Activated B cell treated with CpG ODN at 0.5 μM for 24 hours (primary cell): ENCODE measurements at regions not wholly inside any gene's neighbourhood (a gene's known extent, or its start where the extent isn't known, plus 50 kb on each side); places are given as distances from the start of the nearest gene placed in this dataset.

Source experiments
- ATAC-seq: fragments of 200-7000 bp; cut with Tn5 transposase; one replicate; pipeline ENCODE4 v1.10.0; 2021; ENCODE audit warnings: low read depth, mild to moderate bottlenecking, moderate library complexity
- CTCF ChIA-PET: fragments of 350-600 bp; sonication (Branson Sonifier 250); formaldehyde crosslinking; loops from one replicate; lab custom pipeline; 2021; ENCODE audit warnings: antibody characterized with exemption; lab: Charles Lee
- POLR2A ChIA-PET: fragments of 350-600 bp; sonication (Branson Sonifier 250); formaldehyde crosslinking; loops from one replicate; lab custom pipeline; 2021; ENCODE audit warnings: antibody characterized with exemption; lab: Charles Lee
- DNase-seq: peaks from one replicate; pipeline ENCODE4 v3.0.0; 2022
- H3K27ac Mint-ChIP-seq: one replicate; pipeline ENCODE4 v1.8.0; 2020; ENCODE audit warnings: mixed read lengths
- H3K27me3 Mint-ChIP-seq: one replicate; pipeline ENCODE4 v1.8.0; 2021; ENCODE audit warnings: mixed read lengths
- H3K36me3 Mint-ChIP-seq: one replicate; pipeline ENCODE4 v1.8.0; 2021; ENCODE audit warnings: low read depth, mixed read lengths
- H3K4me1 Mint-ChIP-seq: one replicate; pipeline ENCODE4 v1.8.0; 2021; ENCODE audit warnings: mixed read lengths
- H3K4me3 Mint-ChIP-seq: one replicate; pipeline ENCODE4 v1.8.0; 2020; ENCODE audit warnings: mild to moderate bottlenecking, mixed read lengths
- H3K9me3 Mint-ChIP-seq: one replicate; pipeline ENCODE4 v1.8.0; 2020; ENCODE audit warnings: mixed read lengths
- intact Hi-C: fragments of 100-400 bp; cut with micrococcal nuclease; formaldehyde crosslinking; loops from one replicate; pipeline ENCODE4 v1.15.1; 2024
- TF ChIP-seq, protein P1 (sequence below): fragments of 200-600 bp; IDR thresholded peaks from one replicate; pipeline ENCODE4 v1.8.0; 2022; ENCODE audit warnings: antibody characterized with exemption, mild to moderate bottlenecking

DNA sequence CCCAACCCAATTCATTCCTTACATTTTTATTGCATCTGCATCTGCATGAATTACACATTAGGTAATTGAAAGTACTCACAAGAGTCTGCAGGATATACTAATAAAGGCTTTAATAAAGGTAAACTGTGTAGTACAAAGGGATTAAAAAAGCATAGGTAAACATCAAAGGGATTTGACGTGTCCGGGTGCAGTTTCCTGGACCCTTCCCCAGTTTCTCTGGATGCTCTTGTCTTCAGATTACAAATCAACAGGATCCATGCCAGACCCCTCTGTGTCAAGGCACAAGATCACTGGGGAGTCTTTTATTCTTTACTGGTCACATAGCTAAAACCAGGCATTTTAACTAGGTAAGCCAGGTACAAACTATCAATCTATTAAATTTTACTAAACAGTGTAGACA, 177.2 kb upstream of the TYRP1 start:
- Mint-ChIP-seq H3K27me3 (no peaks in the 10 kb centered on the region), H3K9me3 (no peaks in the 10 kb centered on the region), H3K4me3 (no peak overlapping the region), H3K4me1 (no peaks in the 10 kb centered on the region), H3K36me3 (no peaks in the 10 kb centered on the region), H3K27ac (no peak overlapping the region)
- TF ChIP-seq, protein P1, sequence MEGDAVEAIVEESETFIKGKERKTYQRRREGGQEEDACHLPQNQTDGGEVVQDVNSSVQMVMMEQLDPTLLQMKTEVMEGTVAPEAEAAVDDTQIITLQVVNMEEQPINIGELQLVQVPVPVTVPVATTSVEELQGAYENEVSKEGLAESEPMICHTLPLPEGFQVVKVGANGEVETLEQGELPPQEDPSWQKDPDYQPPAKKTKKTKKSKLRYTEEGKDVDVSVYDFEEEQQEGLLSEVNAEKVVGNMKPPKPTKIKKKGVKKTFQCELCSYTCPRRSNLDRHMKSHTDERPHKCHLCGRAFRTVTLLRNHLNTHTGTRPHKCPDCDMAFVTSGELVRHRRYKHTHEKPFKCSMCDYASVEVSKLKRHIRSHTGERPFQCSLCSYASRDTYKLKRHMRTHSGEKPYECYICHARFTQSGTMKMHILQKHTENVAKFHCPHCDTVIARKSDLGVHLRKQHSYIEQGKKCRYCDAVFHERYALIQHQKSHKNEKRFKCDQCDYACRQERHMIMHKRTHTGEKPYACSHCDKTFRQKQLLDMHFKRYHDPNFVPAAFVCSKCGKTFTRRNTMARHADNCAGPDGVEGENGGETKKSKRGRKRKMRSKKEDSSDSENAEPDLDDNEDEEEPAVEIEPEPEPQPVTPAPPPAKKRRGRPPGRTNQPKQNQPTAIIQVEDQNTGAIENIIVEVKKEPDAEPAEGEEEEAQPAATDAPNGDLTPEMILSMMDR, result no peak
- ChIA-PET POLR2A (no interaction called here), CTCF (no interaction called here)
- ATAC-seq (no peak), DNase-seq (no peak)
- intact Hi-C loops, result no loop called here

DNA sequence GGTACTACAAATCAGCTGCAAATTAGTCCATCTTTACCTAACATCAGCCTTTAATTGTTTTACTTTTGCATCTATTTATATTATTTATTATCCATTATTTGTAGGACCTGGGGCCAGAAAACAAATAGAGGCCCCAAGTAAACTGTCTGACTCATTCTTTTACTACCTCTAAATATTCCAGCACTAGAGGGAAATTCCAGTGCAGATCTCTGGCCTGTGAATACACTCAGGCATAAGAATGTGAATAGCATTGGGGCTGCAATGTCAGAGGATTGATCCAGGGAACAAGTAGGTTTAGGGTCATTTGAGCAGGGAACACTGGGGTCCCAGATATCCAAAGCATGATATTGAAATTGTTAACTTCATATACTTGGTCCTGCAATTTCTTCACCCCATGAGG, 176.6 kb upstream of the TYRP1 start:
- CTCF ChIA-PET, result no interaction called here
- Mint-ChIP-seq H3K27ac (no peak overlapping the region), H3K4me1 (no peaks in the 10 kb centered on the region), H3K36me3 (no peaks in the 10 kb centered on the region), H3K27me3 (no peaks in the 10 kb centered on the region), H3K9me3 (no peaks in the 10 kb centered on the region), H3K4me3 (no peak overlapping the region)
- POLR2A ChIA-PET, result no interaction called here
- no peak for ATAC-seq
- intact Hi-C loops, result no loop called here
- no peak for DNase-seq
- TF ChIP-seq, protein P1, result no peak

DNA sequence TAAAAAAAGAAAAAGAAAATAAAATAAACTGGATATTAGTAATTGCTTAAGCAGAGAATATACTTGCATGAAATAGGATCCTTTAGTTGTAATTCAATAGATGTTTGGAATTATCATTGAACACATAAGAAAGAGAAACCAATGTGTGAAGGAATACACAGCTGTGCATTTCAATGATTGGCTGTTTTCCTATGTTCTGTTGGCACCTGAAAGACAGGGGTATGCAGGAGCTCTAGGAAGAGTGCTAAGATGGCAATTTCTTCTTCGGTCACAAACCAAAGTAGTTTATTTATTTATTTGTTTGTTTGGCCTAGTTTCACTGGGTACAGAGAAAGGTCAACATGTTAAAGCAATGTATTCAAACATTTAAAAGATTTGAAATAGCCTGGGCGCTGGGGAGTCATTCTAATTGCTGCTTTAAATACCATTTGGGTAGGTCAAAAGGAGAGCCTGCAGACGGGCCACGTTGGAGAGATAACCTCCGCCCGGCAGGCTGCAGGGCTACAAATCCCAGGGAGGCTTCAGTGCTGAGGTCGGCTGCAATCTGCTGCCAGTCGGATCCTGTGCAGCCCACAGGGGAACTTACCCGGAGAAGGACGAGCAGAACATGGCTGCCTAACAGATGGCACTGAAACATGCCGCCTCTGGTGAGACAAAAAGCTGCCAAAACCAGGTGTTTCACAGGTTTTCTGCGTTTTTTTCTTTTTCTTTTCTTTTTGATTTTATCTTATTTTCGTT, 154.2 kb upstream of the TYRP1 start:
- no peak overlapping the region for H3K27ac Mint-ChIP-seq
- ATAC-seq (no peak), DNase-seq (no peak)
- H3K27me3 Mint-ChIP-seq, result no peaks in the 10 kb centered on the region
- POLR2A ChIA-PET, result no interaction called here
- CTCF ChIA-PET, result no interaction called here
- no peak overlapping the region for H3K4me3 Mint-ChIP-seq
- no peaks in the 10 kb centered on the region for H3K4me1 Mint-ChIP-seq
- TF ChIP-seq, protein P1, result no peak
- intact Hi-C loops, result no loop called here
- peaks cover 3% of the 10 kb centered on the region for H3K9me3 Mint-ChIP-seq
- no peaks in the 10 kb centered on the region for H3K36me3 Mint-ChIP-seq

DNA sequence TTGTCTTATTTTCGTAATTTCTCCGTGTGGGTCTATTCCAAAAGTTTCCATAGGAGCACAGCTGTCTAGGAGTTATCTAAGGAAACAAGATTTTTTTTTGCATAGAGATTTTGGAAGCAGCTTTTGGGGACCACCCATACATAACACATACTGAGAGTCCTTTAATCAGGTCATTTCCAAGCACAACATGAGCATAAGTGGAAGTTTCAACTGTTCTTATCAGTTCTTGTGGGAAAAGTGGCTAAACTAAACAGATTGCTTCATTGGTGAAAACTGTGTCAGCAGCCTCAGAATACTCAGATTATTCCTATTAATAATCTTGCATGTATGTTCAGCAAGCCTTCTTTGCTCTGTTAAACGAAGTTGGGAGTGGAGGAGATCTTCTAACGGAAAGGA, 153.6 kb upstream of the TYRP1 start:
- ChIA-PET POLR2A (no interaction called here), CTCF (no interaction called here)
- intact Hi-C loops, result no loop called here
- Mint-ChIP-seq H3K27me3 (no peaks in the 10 kb centered on the region), H3K36me3 (no peaks in the 10 kb centered on the region), H3K4me3 (no peak overlapping the region), H3K27ac (no peak overlapping the region), H3K9me3 (peaks cover 3% of the 10 kb centered on the region), H3K4me1 (no peaks in the 10 kb centered on the region)
- DNase-seq, result no peak
- TF ChIP-seq, protein P1, result no peak
- ATAC-seq, result no peak

DNA sequence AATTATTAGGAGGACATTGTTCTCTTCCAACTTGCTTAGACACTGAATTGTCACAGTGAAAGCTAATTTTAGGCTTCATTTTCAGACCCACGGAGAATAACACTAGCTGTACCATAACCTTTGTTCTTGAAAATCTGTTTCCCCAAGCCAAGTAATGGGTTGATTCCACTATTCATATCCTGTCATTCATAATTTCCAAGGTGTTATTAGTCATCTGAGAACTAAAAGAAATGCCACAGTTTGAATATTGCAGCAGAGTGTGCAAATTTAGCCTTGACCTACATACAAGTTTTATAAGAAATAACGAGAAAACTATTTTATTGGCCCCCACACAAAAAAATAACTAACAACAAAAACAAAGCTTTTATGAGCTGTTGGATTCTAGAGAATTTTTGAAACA, 148.5 kb upstream of the TYRP1 start:
- Mint-ChIP-seq H3K9me3 (no peaks in the 10 kb centered on the region), H3K36me3 (no peaks in the 10 kb centered on the region), H3K4me3 (no peak overlapping the region), H3K27ac (no peak overlapping the region), H3K27me3 (no peaks in the 10 kb centered on the region), H3K4me1 (no peaks in the 10 kb centered on the region)
- intact Hi-C loops, result no loop called here
- ChIA-PET CTCF (no interaction called here), POLR2A (no interaction called here)
- ATAC-seq (no peak), DNase-seq (no peak)
- TF ChIP-seq, protein P1, result no peak
